DND-41 (cell line): ENCODE measurements at regions not wholly inside any gene's neighbourhood (a gene's known extent, or its start where the extent isn't known, plus 50 kb on each side); places are given as distances from the start of the nearest gene placed in this dataset.

ENCODE experiments used
- CTCF ChIP-seq: IDR thresholded peaks from 2 replicates; pipeline ENCODE4 v1.5.1; 2012; ENCODE audit warnings: borderline replicate concordance, low read length, moderate library complexity, mild to moderate bottlenecking; ENCODE audit not compliant: poor library complexity, severe bottlenecking; ENCODE audit errors: extremely low read depth
- EZH2 ChIP-seq: IDR thresholded peaks from 3 replicates; pipeline ENCODE4 v1.6.1; 2012; ENCODE audit warnings: borderline replicate concordance, low read depth, mild to moderate bottlenecking, moderate library complexity, low read length, inconsistent platforms; ENCODE audit not compliant: severe bottlenecking

GRCh38 chr16:86171329-86171728 is 272.4 kb downstream of the IRF8 start:
- TF ChIP-seq CTCF, result no peak
- TF ChIP-seq EZH2, result no peak
